ENCODE measurements at regions not wholly inside any gene's neighbourhood (a gene's known extent, or its start where the extent isn't known, plus 50 kb on each side); places are given as distances from the start of the nearest gene placed in this dataset.
A peak's percentile ranks its signal among the peaks of the same experiment; 100 is the strongest.
"Not testable (repeated sequence)": the region's sequence is repeated elsewhere in the genome, so short reads cannot be mapped to it uniquely, and the experiment has no call there.

- no peak for DNase-seq
Measured at GRCh38 chr20:36082315-36082915, 72.1 kb upstream of the EPB41L1 start.

- DNase-seq: not testable (repeated sequence)
Measured at GRCh38 chr20:36083200-36083599, 71.3 kb upstream of the EPB41L1 start.

DNA sequence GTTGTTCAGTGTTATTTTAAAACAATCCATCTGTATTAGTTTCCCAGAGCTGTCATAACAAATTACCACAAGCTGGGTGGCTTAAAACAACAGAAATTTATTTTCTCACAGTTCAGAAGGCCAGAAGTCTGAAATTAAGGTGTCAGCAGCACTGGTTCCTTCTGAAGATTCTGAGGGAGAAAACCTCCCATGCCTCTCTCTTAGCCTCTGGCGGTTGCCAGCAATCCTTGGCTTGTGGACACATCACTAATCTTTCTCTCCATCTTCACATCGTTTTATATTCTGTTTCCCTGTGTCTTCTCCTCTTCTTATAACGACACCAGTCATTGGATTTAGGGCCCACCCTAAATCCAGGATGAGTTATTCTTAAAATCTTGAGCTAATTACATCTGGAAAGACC is 70.2 kb upstream of the EPB41L1 start:
- no peak for DNase-seq

GRCh38 chr20:36084897-36085613 is 69.5 kb upstream of the EPB41L1 start:
- DNase-seq: no peak

DNA sequence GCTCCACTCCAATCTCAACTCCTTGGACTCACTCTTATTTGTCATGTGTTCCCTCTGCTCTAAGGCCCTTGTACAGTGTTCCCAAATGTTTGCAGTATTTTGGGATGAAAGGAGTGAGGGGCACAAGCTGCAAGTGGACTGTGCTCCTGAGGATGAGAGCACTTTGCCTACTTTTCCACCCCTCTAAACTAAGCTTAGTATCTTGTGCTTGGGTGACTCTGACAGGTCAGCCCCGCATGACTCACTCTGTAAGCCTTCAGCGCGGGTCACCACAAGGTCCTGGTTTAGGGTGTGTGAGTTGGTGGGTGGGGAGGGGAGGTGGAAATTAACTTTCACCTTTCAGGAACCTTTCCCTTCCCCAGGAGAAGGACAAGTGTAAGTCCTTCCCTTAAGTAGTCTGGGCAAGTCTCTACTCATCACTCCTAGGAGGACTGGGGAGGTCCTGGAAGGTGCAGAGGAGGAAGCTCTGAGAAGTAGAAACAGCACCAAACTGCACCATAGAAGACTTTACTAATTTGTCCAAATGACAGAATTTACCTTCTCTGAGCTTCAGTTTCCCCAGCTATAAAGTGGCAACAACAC is 68.8 kb upstream of the EPB41L1 start:
- no peak for DNase-seq

DNA sequence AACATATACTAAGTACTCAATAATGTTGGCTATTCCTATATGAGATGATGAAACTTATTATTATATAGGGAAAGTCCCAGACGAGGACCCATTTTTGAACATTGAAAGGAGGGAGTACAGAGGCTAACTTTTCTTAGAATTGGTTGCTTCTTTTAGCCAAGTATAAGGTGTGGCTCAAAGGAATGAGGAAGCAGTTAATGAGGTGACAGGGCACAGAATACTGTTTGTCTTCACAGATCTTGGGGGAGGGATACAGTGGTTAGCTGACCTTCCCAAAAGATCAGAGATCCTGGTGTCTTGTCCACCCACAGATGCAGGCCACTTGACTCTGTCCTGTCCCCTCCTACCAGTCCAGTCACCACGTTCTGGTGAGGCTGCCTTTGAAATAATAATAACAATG is 67.8 kb upstream of the EPB41L1 start:
- DNase-seq: no peak

- no peak for DNase-seq
Measured at GRCh38 chr20:36090223-36090622, 64.3 kb upstream of the EPB41L1 start.

- DNase-seq: peak in 2 of 14 donors; percentile 5 to 22
Measured at GRCh38 chr20:36091561-36092397, 62.8 kb upstream of the EPB41L1 start.

- peak in 4 of 14 donors; percentile 25 to 40 (median 36) for DNase-seq
Measured at GRCh38 chr20:36092398-36093024, 62.0 kb upstream of the EPB41L1 start.

DNA sequence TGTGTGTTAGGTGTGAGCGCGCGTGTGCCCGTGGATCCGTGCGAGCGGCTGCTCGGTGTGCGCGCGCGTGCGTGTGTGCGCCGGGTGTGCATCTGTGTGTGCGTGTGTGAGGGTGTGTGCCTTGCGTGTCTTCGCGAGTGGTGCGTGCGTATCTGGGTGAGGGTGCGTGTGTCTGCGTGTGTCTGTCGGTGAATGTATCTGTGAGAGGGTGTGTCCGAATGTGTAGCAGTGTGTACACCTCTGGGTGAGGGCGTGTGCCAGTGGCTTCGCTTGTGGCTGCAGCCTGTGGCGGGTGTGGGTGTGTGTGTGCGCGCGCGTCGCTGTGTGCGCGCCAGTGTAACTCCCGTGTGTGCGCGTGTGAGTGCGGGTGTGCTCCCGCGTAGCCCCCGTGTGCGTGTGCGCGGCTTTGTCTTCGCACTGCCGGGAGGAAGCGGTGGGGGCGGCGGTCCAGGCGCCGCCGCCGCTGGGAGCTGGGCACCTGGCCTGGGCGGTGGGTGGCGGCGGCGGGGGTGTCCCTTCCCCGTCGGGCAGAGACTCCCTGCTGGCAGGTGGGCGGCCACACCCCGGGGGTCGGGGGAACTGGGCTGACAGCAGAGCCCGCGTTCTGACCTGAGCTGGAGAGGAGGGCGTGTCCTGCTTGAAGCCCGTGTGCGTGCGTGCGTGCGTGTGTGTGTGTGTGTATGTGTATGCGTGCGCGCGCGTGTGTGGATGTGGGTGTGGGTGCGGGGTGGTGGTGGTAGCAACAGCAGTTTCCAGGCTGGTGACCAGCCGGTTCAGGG is 61.3 kb upstream of the EPB41L1 start:
- peak in 5 of 14 donors; percentile 5 to 67 (median 31) for DNase-seq

DNA sequence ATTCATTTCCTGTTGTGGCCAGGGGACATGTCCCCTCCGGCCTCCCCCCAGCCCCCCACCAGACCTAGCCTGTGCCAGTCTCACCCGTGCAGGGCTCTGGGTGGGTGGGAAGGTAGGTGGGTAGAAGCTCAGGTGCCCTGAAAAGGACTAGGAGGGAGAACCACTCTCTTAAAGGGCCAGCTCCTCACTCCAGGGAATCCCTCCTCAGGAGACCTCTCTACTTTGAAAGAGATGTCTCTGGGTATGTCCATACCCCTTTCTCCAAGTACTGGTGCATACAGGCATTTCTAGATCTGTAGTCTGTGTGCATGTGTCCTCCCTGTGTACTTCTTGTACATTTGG is 60.8 kb upstream of the EPB41L1 start:
- DNase-seq: peak in 1 of 14 donors; percentile 53

GRCh38 chr20:36094497-36094896 is 60.0 kb upstream of the EPB41L1 start:
- DNase-seq: peak in 2 of 14 donors; percentile 9 to 42

GRCh38 chr20:36096435-36096834 is 58.1 kb upstream of the EPB41L1 start:
- DNase-seq: no peak

DNA sequence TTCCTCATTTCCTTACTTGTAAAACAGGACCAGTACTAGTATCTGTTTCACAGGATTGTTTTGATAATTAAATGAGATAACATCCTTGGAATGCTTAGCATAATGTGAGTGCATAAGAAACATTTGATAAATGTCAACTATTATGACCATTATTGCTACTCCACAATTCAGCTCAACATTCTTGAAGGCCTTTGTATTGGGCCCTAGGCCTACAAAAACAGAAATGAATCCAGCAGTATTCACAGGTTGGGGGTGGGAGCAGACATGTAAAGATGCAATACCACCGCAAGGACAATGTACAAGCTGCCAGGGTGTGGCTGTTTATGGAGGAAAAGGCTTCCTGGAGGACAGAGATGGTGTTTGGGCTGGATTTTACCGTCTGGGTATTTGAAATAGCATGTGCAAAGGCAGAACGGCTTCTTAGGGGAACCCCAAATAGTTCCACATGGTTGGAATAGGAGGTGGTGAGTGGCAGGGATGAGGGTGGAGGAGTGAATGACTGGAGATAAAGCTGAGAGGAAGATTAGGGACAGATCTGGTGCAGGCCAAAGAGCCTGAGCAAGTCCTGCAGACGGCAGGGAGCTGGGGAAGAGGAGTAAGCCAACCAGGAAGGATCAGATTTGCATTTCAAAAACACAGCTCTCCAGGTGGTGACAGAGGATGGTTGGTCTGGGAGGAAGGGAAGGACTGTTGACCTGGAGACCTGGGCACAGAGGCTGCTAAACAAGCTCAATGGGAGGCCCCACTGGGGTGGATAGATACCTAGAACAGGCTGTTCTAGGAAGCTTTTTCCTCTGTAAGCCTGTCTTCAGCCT is 57.0 kb upstream of the EPB41L1 start:
- no peak for DNase-seq

DNA sequence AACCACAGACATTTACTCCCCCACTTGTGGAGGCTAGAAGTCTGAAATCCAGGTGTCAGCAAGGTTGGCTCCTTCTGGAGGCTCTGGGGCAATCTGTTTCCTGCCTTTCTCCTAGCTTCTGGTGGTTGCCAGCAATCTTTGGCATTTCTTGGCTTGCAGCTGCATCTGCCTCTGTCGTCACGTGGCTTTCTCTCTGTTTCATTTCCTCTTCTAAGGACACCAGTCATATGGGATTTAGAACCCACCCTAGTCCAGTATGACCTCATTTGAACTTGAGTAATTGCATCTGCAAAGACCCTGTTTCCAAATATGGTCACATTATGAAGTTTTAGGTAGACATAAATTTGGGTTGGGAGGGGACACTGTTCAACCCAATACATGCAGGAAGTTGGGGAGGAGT is 56.2 kb upstream of the EPB41L1 start:
- peak in 7 of 14 donors; percentile 6 to 35 (median 22) for DNase-seq

- no peak for DNase-seq
Measured at GRCh38 chr20:36099106-36099505, 55.4 kb upstream of the EPB41L1 start.

DNA sequence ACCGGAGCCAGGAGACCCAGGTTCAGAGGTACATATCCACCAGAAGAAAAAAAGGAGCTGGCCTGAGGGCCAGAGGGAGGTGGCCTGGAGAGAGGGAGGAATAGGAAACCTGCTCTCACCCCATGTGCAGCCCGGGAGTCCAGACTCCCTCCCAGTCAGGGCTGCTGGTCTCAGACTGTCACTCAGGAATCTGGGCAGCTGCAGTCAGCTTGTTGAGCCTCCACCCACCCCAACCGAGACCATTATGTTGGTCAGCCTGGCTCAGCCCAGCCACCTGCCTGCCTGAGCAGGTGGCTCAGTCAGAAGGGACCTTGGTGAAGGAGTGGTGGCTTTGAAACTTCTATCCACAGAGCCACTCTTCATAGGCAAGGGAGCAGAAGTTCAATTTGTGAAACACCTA is 53.3 kb upstream of the EPB41L1 start:
- no peak for DNase-seq

GRCh38 chr20:36102306-36102705 is 52.2 kb upstream of the EPB41L1 start:
- no peak for DNase-seq

- DNase-seq: no peak
Measured at GRCh38 chr20:36102809-36103596, 51.5 kb upstream of the EPB41L1 start.

- no peak for DNase-seq
Measured at GRCh38 chr20:36104244-36104643, 50.3 kb upstream of the EPB41L1 start.
